K562 (cell line): ENCODE measurements at regions not wholly inside any gene's neighbourhood (a gene's known extent, or its start where the extent isn't known, plus 50 kb on each side); places are given as distances from the start of the nearest gene placed in this dataset.

ENCODE experiments used
- ATAC-seq: fragments of 200-7000 bp; cut with Tn5 transposase; 3 replicates; pipeline ENCODE4 v1.9.1; 2020; ENCODE audit warnings: moderate library complexity
- BruUV-seq: library from RNA; stranded (reverse); fragments of 400-500 nt; replicated peaks from 2 replicates; lab custom pipeline; 2021; lab: Mats Ljungman, UMichigan
- CTCF ChIA-PET: fragments of 300-600 bp; formaldehyde crosslinking; extraction: SDS; loops from one replicate; lab custom pipeline; 2021; ENCODE audit warnings: low intra/inter-chr PET ratio; lab: Yijun Ruan, JAX
- POLR2A ChIA-PET: fragments of 300-600, 350-650 bp; sonication (Branson Sonifier 250); formaldehyde crosslinking; extraction: SDS; loops from one replicate; lab custom pipeline; 2021; ENCODE audit warnings: antibody characterized with exemption, inconsistent platforms; lab: Yijun Ruan, JAX
- DNase-seq, 4 experiments: peaks; one replicate each; pipeline versions ENCODE4 v3.0.0 to v3.0.0-alpha.2; 2011 to 2018; ENCODE audit warnings: low spot score in 3 of 4, mixed read lengths in 3 of 4; ENCODE audit errors: extremely low read depth in 1 of 4
- FAIRE-seq: peaks from 2 replicates; lab custom pipeline; 2011; peaks lifted over from hg19 to GRCh38; lab: Jason Lieb, UNC
- H2AFZ ChIP-seq: 2 replicates; pipeline ENCODE4 v1.6.0; 2011; ENCODE audit warnings: low read depth, low read length, control low read depth, inconsistent platforms
- H3K27ac ChIP-seq: fragments of 200-600 bp; 3 replicates; pipeline ENCODE4 v1.8.0; 2011; ENCODE audit warnings: low read depth, mild to moderate bottlenecking, control low read depth, inconsistent platforms, low read length, moderate library complexity, mixed read lengths; ENCODE audit errors: extremely low read depth
- H3K27me3 ChIP-seq, 2 experiments: fragments of 300-600 bp in 1 of 2; 2 replicates in 1 of 2; 3 replicates in 1 of 2; pipeline versions ENCODE4 v1.6.0 to v1.8.0; 2011; ENCODE audit warnings: inconsistent platforms in 2 of 2, low read length in 2 of 2, mild to moderate bottlenecking in 1 of 2, mixed read lengths in 1 of 2, moderate library complexity in 1 of 2; ENCODE audit not compliant: control insufficient read depth in 2 of 2, insufficient read depth in 2 of 2
- H3K36me3 ChIP-seq: fragments of 300-600 bp; 3 replicates; pipeline ENCODE4 v1.8.0; 2011; ENCODE audit warnings: mild to moderate bottlenecking, low read length, inconsistent platforms; ENCODE audit not compliant: control insufficient read depth, insufficient read depth
- H3K4me1 ChIP-seq, 2 experiments: fragments of 200-600 bp in 1 of 2; replicated peaks in 1 of 2; 2 replicates in 1 of 2; 3 replicates in 1 of 2; pipeline versions ENCODE4 v1.5.1 to v1.8.0; 2011; ENCODE audit warnings: inconsistent platforms in 2 of 2, low read length in 2 of 2, mild to moderate bottlenecking in 1 of 2, mixed read lengths in 1 of 2, moderate library complexity in 1 of 2; ENCODE audit not compliant: control insufficient read depth in 2 of 2, insufficient read depth in 2 of 2
- H3K4me2 ChIP-seq: 2 replicates; pipeline ENCODE4 v1.6.1; 2011; ENCODE audit warnings: low read length, control low read depth, inconsistent platforms, mixed read lengths; ENCODE audit not compliant: insufficient read depth
- H3K4me3 ChIP-seq: fragments of 200-600 bp; sonication (generic), shearing (Covaris generic); 2 replicates; pipeline ENCODE4 v1.5.1; 2016; ENCODE audit warnings: control low read depth, inconsistent platforms
- H3K79me2 ChIP-seq: fragments of 200-600 bp; 3 replicates; pipeline ENCODE4 v1.8.0; 2011; ENCODE audit warnings: low read length, inconsistent platforms; ENCODE audit not compliant: control insufficient read depth, insufficient read depth
- H3K9ac ChIP-seq, 2 experiments: 2 replicates each; pipeline versions ENCODE4 v1.6.0 to v1.6.1; 2011; ENCODE audit warnings: low read depth in 2 of 2, low read length in 2 of 2, control low read depth in 1 of 2, inconsistent platforms in 1 of 2, mild to moderate bottlenecking in 1 of 2, mixed read lengths in 1 of 2; ENCODE audit not compliant: insufficient read depth in 1 of 2
- H3K9me1 ChIP-seq: one replicate; pipeline ENCODE4 v1.6.0; 2011; ENCODE audit warnings: inconsistent platforms, mild to moderate bottlenecking, low read length, moderate library complexity; ENCODE audit not compliant: control insufficient read depth, insufficient read depth
- H3K9me3 ChIP-seq: replicated peaks from 2 replicates; pipeline ENCODE4 v1.5.1; 2011; ENCODE audit warnings: low read depth, low read length, inconsistent platforms; ENCODE audit not compliant: control insufficient read depth, insufficient read depth
- H4K20me1 ChIP-seq: replicated peaks from 2 replicates; pipeline ENCODE4 v1.6.1; 2011; ENCODE audit warnings: low read length, inconsistent platforms, mixed read lengths; ENCODE audit not compliant: control insufficient read depth, insufficient read depth
- CBX5 ChIP-seq: IDR thresholded peaks from 2 replicates; pipeline ENCODE4 v1.6.1; 2014; ENCODE audit warnings: low read depth, borderline replicate concordance
- L3MBTL2 ChIP-seq: fragments of 450-650 bp; IDR thresholded peaks from 2 replicates; pipeline ENCODE4 v1.6.1; 2016; ENCODE audit warnings: mild to moderate bottlenecking, moderate library complexity
- MAX ChIP-seq: sonication (generic); formaldehyde crosslinking; IDR thresholded peaks from 2 replicates; pipeline ENCODE4 v1.9.0; 2022; ENCODE audit warnings: mild to moderate bottlenecking, missing genetic modification reagents
- POLR2A ChIP-seq: fragments of 450-650 bp; conservative IDR thresholded peaks from 2 replicates; pipeline ENCODE4 v1.6.1; 2016
- TCF15 ChIP-seq: fragments of 250-450 bp; sonication (Bioruptor Pico); IDR thresholded peaks from 2 replicates; pipeline ENCODE4 v1.8.0; 2022; ENCODE audit warnings: moderate library complexity, mild to moderate bottlenecking, inconsistent platforms
- ZBTB43 ChIP-seq: sonication (generic); formaldehyde crosslinking; IDR thresholded peaks from 2 replicates; pipeline ENCODE4 v1.8.0; 2023; ENCODE audit warnings: mild to moderate bottlenecking, missing genetic modification reagents
- WGBS: fragments of 100-300 bp; shearing (Covaris generic); methylation state at CpG from one replicate; pipeline ENCODE4 v1.1.6; 2016; ENCODE audit warnings: low coverage, mixed read lengths; ENCODE audit not compliant: insufficient coverage; ENCODE audit errors: missing lambda C conversion rate; 5-methylcytosine and 5-hydroxymethylcytosine counted together
- in situ Hi-C: fragments of 300-500 bp; cut with MboI; formaldehyde crosslinking; loops from 4 replicates; pipeline ENCODE4 v1.15.0; 2018; ENCODE audit warnings: inconsistent platforms, mixed read lengths
- intact Hi-C: fragments of 100-400 bp; cut with micrococcal nuclease; formaldehyde crosslinking; loops from 2 replicates; pipeline ENCODE4 v1.14.2; 2022

- H3K4me2 ChIP-seq, result no peak overlapping the region
- H4K20me1 ChIP-seq, result no peaks in the 10 kb centered on the region
- no peaks in the 10 kb centered on the region for H3K9me1 ChIP-seq
- H3K4me1 ChIP-seq, result no peaks in the 10 kb centered on the region; a peak in 1 of 5 replicates
- 0% methylated on average over 3 of the region's 3 CpGs for WGBS
- intact Hi-C loops (no loop called here), in situ Hi-C loops (no loop called here)
- ChIA-PET CTCF (no interaction called here), POLR2A (no interaction called here)
- FAIRE-seq, result no peak
- BruUV-seq, result no TSS peak
- no peaks in the 10 kb centered on the region for H3K79me2 ChIP-seq
- H3K9me3 ChIP-seq, result no peaks in the 10 kb centered on the region
- H3K27ac ChIP-seq, result no peak overlapping the region
- TF ChIP-seq ZBTB43 (CRISPR knock-in tag) (no peak), TCF15 (CRISPR knock-in tag) (no peak), POLR2A (no peak), MAX (no peak), L3MBTL2 (no peak), CBX5 (no peak)
- H3K27me3 ChIP-seq, result no peaks in the 10 kb centered on the region
- no peak for ATAC-seq
- H3K36me3 ChIP-seq, result no peaks in the 10 kb centered on the region
- no peak for DNase-seq
- H3K4me3 ChIP-seq, result no peak overlapping the region
- no peak overlapping the region for H3K9ac ChIP-seq
- H2AFZ ChIP-seq, result no peak overlapping the region
Measured at GRCh38 chr20:48383252-48383651, 444.5 kb downstream of the PREX1 start.
